GM12865 (cell line): ENCODE measurements at regions not wholly inside any gene's neighbourhood (a gene's known extent, or its start where the extent isn't known, plus 50 kb on each side); places are given as distances from the start of the nearest gene placed in this dataset.

Source experiments
- DNase-seq: peaks from one replicate; pipeline ENCODE4 v3.0.0; 2010; ENCODE audit warnings: low read depth
- H3K4me3 ChIP-seq: 2 replicates; pipeline ENCODE4 v1.5.1; 2011; ENCODE audit warnings: mild to moderate bottlenecking, low read depth, low read length, control low read depth
- TF ChIP-seq, protein P1 (sequence below): IDR thresholded peaks from 2 replicates; pipeline ENCODE4 v1.5.1; 2011; ENCODE audit warnings: low read length, control low read depth, low read depth, inconsistent platforms; ENCODE audit not compliant: insufficient read depth; ENCODE audit errors: missing control alignments

- DNase-seq, result no peak
- no peak overlapping the region for H3K4me3 ChIP-seq
- TF ChIP-seq, protein P1, sequence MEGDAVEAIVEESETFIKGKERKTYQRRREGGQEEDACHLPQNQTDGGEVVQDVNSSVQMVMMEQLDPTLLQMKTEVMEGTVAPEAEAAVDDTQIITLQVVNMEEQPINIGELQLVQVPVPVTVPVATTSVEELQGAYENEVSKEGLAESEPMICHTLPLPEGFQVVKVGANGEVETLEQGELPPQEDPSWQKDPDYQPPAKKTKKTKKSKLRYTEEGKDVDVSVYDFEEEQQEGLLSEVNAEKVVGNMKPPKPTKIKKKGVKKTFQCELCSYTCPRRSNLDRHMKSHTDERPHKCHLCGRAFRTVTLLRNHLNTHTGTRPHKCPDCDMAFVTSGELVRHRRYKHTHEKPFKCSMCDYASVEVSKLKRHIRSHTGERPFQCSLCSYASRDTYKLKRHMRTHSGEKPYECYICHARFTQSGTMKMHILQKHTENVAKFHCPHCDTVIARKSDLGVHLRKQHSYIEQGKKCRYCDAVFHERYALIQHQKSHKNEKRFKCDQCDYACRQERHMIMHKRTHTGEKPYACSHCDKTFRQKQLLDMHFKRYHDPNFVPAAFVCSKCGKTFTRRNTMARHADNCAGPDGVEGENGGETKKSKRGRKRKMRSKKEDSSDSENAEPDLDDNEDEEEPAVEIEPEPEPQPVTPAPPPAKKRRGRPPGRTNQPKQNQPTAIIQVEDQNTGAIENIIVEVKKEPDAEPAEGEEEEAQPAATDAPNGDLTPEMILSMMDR, result no peak
Observed at GRCh38 chr20:24095756-24096155, 107.2 kb upstream of the GGTLC1 start.

DNA sequence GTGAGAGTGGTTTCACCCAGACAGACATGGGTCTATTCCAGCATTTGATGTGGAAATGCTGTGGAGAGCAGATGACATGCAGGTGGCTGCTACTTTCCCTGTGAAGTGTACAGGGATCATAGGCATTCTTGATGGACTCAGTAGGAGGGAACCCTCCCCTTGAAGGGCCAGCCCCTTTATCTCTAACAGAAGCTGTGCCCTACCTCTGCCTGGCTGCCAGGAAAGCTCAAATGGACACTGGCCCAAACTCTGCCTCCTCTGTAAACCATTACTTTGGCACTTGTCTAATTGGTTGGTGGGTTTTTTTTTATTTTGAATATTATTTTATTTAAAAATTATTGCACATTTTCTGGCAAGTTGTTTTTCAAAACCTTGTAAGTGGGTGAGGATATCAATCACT lies 106.7 kb upstream of the GGTLC1 start:
- no peak for DNase-seq
- H3K4me3 ChIP-seq, result no peak overlapping the region
- TF ChIP-seq, protein P1, result no peak

GRCh38 chr20:24089576-24089975 lies 101.0 kb upstream of the GGTLC1 start:
- no peak overlapping the region for H3K4me3 ChIP-seq
- DNase-seq, result no peak
- TF ChIP-seq, protein P1, result no peak

DNA sequence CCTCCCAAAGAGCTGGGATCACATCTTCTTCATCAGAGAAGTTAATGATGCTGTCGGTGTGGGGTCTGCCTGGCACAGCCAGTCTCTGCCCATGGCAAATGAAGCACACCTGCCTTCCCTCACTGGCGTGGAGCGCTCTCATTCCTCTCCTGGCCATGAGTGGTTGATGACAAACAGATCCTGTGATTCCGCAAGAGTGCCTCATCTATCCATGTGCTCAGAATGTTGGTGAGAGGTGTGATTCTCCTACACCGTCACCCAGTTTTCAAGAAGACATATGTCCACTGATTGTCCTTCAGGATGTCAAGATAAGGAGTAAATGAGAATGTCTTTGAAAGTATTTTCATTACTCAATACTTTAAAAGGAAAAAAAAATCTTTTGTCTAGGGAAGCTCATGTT lies 97.5 kb upstream of the GGTLC1 start:
- DNase-seq, result no peak
- no peak overlapping the region for H3K4me3 ChIP-seq
- TF ChIP-seq, protein P1, result no peak

- no peak for DNase-seq
- no peak overlapping the region for H3K4me3 ChIP-seq
- TF ChIP-seq, protein P1, result no peak
Observed at GRCh38 chr20:24084281-24084680, 95.7 kb upstream of the GGTLC1 start.

DNA sequence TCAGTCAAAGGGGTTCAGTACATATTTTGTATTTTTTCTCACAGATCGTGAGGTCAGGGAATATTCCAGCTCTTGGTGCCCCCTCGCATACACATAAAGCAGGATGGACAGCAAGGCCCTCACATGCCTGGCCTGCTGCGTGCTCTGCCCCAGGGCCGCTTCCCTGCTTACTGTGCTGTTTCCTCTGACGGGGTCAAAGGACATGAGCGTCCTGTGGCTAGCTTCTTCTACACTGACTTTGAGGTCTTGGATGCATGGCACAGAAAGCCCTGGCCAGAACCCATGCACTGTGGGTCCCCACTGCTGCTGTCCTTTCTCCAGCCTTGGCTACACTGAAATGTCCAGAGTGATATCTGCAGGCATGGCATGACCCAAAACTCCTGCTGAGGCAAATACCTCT lies 92.5 kb upstream of the GGTLC1 start:
- TF ChIP-seq, protein P1, result no peak
- DNase-seq, result no peak
- no peak overlapping the region for H3K4me3 ChIP-seq

DNA sequence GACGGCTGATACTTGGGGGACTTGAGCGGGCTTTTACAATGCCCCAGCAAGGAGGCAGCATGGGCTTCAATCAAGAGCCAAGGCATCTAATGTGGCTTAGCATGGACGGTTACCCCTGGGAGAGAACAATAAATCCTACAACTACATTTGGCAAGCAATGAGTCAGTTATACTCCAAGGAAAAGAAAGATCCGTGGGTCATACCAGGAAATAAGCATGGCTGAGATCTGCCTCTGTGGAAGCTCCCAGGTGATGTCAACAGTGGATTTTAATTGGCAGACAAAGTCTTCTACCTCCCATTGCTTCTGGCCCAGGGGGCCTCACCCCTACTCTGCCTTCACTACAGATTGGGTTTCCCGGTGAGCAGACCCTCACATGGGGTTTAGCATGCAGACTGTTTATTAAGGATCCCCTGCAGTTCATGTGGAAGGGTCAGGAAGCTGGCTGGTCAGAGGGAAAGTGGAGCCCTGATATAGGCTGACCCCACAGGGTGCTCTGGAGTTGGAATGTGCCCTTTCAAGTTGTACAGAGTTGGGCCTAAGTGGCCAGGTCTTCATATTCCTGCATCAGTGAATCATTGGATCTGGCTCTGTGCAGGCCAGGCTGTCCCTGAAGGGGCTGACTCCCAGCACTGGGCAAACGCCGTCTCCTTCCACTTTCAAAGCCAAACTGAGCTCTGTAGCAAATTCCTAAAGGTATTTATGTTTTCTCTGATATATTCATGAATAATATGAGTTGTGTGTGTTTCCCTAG lies 91.3 kb upstream of the GGTLC1 start:
- TF ChIP-seq, protein P1, result no peak
- no peak for DNase-seq
- no peak overlapping the region for H3K4me3 ChIP-seq
